Lower lobe of right lung (tissue), 2 donors: ENCODE measurements at regions not wholly inside any gene's neighbourhood (a gene's known extent, or its start where the extent isn't known, plus 50 kb on each side); places are given as distances from the start of the nearest gene placed in this dataset.

Source experiments
- ATAC-seq, 2 donors: fragments of 200-7000 bp; cut with Tn5 transposase; one replicate each; pipeline ENCODE4 v1.9.1; 2020 to 2022; ENCODE audit warnings: mild to moderate bottlenecking in 2 of 2, moderate library complexity in 2 of 2
- DNase-seq: peaks from one replicate; pipeline ENCODE4 v3.0.0-alpha.2; 2020
- H3K27ac ChIP-seq: fragments of 200-600 bp; one replicate; pipeline ENCODE4 v1.8.0; 2022
- H3K27me3 ChIP-seq: fragments of 200-600 bp; one replicate; pipeline ENCODE4 v1.8.0; 2022; ENCODE audit warnings: low read depth
- H3K36me3 ChIP-seq: fragments of 200-600 bp; one replicate; pipeline ENCODE4 v1.8.0; 2022; ENCODE audit warnings: mild to moderate bottlenecking
- H3K4me1 ChIP-seq: fragments of 200-600 bp; one replicate; pipeline ENCODE4 v1.8.0; 2022
- H3K4me3 ChIP-seq: fragments of 200-600 bp; one replicate; pipeline ENCODE4 v1.8.0; 2022; ENCODE audit warnings: mild to moderate bottlenecking
- H3K9me3 ChIP-seq: fragments of 200-600 bp; one replicate; pipeline ENCODE4 v1.8.0; 2022
- CTCF ChIP-seq: fragments of 200-600 bp; IDR thresholded peaks from one replicate; pipeline ENCODE4 v1.8.0; 2022; ENCODE audit warnings: antibody characterized with exemption, mild to moderate bottlenecking
- intact Hi-C: fragments of 100-400 bp; cut with DNase I; formaldehyde crosslinking; loops from one replicate; pipeline ENCODE4 v1.11.0; 2022
- donor health status: DM: no; HTN: yes; CAD: no; lungs with severe emphysema.

GRCh38 chr11:29959488-29959887 is 57.3 kb downstream of the KCNA4 start:
- Histone ChIP-seq H3K9me3 (no peaks in the 10 kb centered on the region), H3K4me1 (no peaks in the 10 kb centered on the region), H3K27me3 (no peaks in the 10 kb centered on the region), H3K27ac (no peak overlapping the region), H3K36me3 (no peaks in the 10 kb centered on the region), H3K4me3 (no peak overlapping the region)
- DNase-seq (no peak), ATAC-seq (no peak)
- TF ChIP-seq CTCF = no peak
- intact Hi-C loops = no loop called here

DNA sequence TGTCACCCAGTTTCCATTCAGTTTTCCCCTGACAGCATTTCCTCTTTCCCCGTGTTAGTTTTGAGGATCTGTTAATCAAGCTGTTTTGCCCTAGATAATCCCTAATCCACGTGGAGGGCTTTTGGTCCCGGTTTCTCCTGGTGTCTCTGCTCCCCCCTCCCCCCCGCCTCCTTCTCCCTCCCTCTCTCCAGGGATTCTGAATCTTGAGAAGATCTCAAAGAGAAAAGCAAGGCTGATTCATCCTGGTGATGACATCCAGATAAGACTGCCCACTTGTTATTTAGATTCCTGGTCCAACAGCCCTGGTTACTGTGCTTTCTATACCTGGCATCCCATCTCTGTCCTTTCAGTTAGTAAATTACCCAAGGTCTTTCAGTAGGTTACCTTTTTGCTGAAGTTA is 59.4 kb downstream of the KCNA4 start:
- no peak overlapping the region for H3K27ac ChIP-seq
- H3K4me1 ChIP-seq = no peaks in the 10 kb centered on the region
- TF ChIP-seq CTCF = no peak
- H3K36me3 ChIP-seq = no peaks in the 10 kb centered on the region
- H3K4me3 ChIP-seq = no peak overlapping the region
- intact Hi-C loops = no loop called here
- no peaks in the 10 kb centered on the region for H3K27me3 ChIP-seq
- DNase-seq = no peak
- no peak for ATAC-seq
- H3K9me3 ChIP-seq = no peaks in the 10 kb centered on the region

GRCh38 chr11:29956076-29956556 is 60.7 kb downstream of the KCNA4 start:
- no peaks in the 10 kb centered on the region for H3K9me3 ChIP-seq
- ATAC-seq (no peak), DNase-seq (no peak)
- no peak for TF ChIP-seq CTCF
- no peaks in the 10 kb centered on the region for H3K27me3 ChIP-seq
- intact Hi-C loops = no loop called here
- H3K4me3 ChIP-seq = no peak overlapping the region
- H3K36me3 ChIP-seq = no peaks in the 10 kb centered on the region
- no peaks in the 10 kb centered on the region for H3K4me1 ChIP-seq
- no peak overlapping the region for H3K27ac ChIP-seq

- intact Hi-C loops = no loop called here
- no peaks in the 10 kb centered on the region for H3K4me1 ChIP-seq
- no peak overlapping the region for H3K4me3 ChIP-seq
- no peak for TF ChIP-seq CTCF
- ATAC-seq (no peak), DNase-seq (no peak)
- H3K9me3 ChIP-seq = peaks cover 7% of the 10 kb centered on the region
- no peaks in the 10 kb centered on the region for H3K36me3 ChIP-seq
- H3K27ac ChIP-seq = no peak overlapping the region
- H3K27me3 ChIP-seq = no peaks in the 10 kb centered on the region
These were observed 73.5 kb downstream of the KCNA4 start for GRCh38 chr11:29943347-29943746.

DNA sequence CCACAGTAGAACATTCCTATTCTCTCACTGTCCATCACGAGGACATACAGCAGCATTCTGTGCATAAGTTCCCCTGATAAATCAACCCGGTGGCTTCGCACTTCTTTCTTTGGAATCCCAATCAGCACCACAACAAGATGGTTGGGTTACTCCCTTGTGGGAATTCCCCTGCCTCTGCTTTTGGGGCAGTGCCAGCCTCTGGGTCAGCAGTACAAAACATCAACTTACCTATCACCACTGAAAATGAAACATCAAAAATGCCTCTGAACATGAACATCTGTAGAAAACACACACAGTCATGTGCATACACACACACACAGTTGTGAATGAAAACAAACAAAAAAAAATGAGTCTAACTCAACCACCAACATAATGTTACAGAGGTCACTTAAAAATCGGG is 79.3 kb downstream of the KCNA4 start:
- no peaks in the 10 kb centered on the region for H3K4me1 ChIP-seq
- H3K27me3 ChIP-seq = no peaks in the 10 kb centered on the region
- no peak overlapping the region for H3K4me3 ChIP-seq
- H3K27ac ChIP-seq = no peak overlapping the region
- no peaks in the 10 kb centered on the region for H3K9me3 ChIP-seq
- DNase-seq (no peak), ATAC-seq (no peak)
- no peaks in the 10 kb centered on the region for H3K36me3 ChIP-seq
- intact Hi-C loops = no loop called here
- no peak for TF ChIP-seq CTCF

DNA sequence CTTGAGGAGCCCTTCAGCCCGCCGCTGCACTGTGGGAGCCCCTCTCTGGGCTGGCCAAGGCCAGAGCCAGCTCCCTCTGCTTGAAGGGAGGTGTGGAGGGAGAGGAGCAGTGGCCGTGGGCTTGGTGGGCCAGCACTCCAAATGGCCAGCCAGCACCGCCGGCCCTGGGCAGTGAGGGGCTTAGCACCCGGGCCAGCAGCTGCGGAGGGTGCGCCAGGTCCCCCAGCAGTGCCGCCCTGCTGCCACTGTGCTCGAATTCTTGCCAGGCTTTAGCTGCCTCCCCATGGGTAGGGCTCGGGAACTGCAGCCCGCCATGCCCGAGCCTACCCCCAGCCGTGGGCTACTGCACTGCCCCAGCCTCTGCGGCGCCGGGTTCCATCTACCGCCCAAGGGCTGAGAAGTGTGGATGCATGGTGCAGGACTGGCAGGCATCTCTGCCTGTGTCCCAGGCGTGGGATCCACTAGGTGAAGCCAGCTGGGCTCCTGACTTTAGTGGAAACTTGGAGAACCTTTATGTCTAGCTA is 82.7 kb downstream of the KCNA4 start:
- H3K9me3 ChIP-seq = no peaks in the 10 kb centered on the region
- ATAC-seq (no peak), DNase-seq (no peak)
- H3K36me3 ChIP-seq = no peaks in the 10 kb centered on the region
- no peaks in the 10 kb centered on the region for H3K27me3 ChIP-seq
- no peaks in the 10 kb centered on the region for H3K4me1 ChIP-seq
- H3K4me3 ChIP-seq = no peak overlapping the region
- intact Hi-C loops = no loop called here
- no peak overlapping the region for H3K27ac ChIP-seq
- TF ChIP-seq CTCF = no peak
